ENCODE measurements at regions not wholly inside any gene's neighbourhood (a gene's known extent, or its start where the extent isn't known, plus 50 kb on each side); places are given as distances from the start of the nearest gene placed in this dataset.

DNA sequence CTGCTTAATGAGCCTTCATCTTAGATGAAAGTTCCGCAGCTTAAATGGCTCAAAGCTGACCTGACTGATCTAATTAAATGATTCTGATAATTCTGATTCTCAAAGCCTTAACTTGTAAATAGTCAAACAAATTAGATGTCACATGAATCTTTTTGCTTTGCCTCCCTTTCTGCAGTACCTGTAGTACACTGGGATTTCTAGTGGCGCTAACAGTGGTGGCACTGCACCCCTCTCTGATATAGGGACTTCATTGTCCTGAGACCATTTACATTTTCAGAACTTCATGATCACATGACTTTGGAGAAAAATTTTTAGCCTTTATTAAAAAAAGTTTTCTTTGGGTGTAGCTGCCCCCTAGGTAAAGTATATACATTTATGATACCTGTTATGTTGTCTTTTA, 546.7 kb upstream of the ADGRL2 start:
- TF ChIP-seq EZH2phosphoT487 (IDR thresholded peaks at IDR 0.05; ENCODE audit: insufficient read depth, low read depth) (no peak), EZH2 (IDR thresholded peaks at IDR 0.05; ENCODE audit: insufficient read depth, poor library complexity, severe bottlenecking) (no peak)

Measured in GM23248 (cell line).